ENCODE measurements at regions not wholly inside any gene's neighbourhood (a gene's known extent, or its start where the extent isn't known, plus 50 kb on each side); places are given as distances from the start of the nearest gene placed in this dataset.

DNA sequence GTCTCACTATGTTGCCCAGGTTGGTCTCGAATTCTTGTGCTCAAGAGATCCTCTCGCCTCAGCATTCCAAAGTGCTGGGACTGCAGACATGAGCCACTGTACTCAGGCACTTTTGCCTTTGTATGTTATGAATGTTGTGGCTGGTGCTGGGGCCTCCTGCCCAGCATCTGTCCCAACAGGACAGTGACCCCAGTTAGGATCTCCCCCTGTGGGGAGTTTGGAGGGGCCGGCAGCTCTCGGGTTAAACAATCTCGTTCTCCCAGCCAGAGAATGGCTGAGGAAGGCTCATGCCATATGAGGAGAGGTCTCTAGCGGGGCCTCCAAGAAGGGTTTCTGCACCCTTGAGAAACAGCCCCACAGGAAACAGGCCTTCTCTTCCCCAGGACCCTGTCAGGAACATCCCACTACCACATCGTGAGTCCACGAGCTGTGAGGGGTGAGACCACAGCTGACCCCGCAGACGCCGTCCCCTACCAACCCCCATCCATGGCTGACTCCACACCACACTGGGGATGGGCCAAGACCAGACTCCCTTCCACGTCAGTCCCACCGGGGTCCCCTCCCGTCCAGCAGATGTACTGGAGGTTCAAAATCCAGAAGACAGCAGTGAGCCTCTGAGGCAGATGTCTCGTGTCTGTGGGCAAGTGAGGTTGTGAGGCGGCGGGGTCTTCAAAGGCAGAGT is 54.1 kb downstream of the SHANK2 start:
- TF ChIP-seq, protein P1, sequence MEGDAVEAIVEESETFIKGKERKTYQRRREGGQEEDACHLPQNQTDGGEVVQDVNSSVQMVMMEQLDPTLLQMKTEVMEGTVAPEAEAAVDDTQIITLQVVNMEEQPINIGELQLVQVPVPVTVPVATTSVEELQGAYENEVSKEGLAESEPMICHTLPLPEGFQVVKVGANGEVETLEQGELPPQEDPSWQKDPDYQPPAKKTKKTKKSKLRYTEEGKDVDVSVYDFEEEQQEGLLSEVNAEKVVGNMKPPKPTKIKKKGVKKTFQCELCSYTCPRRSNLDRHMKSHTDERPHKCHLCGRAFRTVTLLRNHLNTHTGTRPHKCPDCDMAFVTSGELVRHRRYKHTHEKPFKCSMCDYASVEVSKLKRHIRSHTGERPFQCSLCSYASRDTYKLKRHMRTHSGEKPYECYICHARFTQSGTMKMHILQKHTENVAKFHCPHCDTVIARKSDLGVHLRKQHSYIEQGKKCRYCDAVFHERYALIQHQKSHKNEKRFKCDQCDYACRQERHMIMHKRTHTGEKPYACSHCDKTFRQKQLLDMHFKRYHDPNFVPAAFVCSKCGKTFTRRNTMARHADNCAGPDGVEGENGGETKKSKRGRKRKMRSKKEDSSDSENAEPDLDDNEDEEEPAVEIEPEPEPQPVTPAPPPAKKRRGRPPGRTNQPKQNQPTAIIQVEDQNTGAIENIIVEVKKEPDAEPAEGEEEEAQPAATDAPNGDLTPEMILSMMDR (IDR thresholded peaks at IDR 0.05; ENCODE audit: insufficient read depth, low read length), result no peak
- H3K4me3 ChIP-seq (ENCODE audit: low read depth, low read length), result no peak overlapping the region
- DNase-seq (ENCODE audit: low read depth), result no peak

DNA sequence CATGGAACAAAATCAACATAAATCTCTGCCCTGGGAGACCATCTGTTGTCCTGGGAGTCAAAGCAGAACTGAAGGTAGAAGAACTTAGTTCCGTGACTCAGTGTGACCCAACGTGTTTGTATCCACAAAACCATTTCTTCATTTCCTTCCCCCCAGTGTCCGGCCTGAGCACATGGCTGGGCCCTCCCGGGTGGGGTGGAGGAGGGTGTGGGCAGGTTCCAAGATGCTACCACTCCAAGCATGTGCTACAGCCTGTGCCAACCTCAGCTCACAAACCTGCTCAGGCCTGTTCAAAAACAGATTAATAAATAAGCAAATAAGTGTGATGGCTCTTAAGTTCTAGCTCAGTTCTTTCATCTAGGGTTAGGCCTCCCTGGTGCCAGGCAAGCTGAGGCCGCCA is 55.3 kb downstream of the SHANK2 start:
- no peak overlapping the region for H3K4me3 ChIP-seq (ENCODE audit: low read depth, low read length)
- TF ChIP-seq, protein P1 (IDR thresholded peaks at IDR 0.05; ENCODE audit: insufficient read depth, low read length), result no peak
- DNase-seq (ENCODE audit: low read depth), result no peak

DNA sequence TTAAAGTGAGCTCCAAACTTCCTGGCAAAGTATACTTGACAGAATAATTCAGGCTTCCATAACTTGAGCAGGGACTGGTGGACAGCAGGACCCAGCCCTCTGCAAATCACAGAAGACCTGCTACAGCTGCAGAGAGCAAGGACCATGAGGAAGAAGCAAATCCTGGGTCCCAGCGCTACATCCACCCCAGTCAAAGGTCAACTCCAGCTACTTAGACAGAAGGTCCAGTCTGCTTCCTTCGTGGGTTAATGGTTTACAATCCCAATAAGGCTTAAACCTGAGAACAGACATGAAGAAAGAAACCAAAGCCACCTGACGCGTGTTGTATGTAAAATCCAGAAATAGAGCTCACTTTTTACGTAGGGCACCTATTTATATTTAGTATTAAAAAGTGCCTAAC is 57.7 kb downstream of the SHANK2 start:
- DNase-seq (ENCODE audit: low read depth), result no peak
- TF ChIP-seq, protein P1 (IDR thresholded peaks at IDR 0.05; ENCODE audit: insufficient read depth, low read length), result no peak
- H3K4me3 ChIP-seq (ENCODE audit: low read depth, low read length), result no peak overlapping the region

DNA sequence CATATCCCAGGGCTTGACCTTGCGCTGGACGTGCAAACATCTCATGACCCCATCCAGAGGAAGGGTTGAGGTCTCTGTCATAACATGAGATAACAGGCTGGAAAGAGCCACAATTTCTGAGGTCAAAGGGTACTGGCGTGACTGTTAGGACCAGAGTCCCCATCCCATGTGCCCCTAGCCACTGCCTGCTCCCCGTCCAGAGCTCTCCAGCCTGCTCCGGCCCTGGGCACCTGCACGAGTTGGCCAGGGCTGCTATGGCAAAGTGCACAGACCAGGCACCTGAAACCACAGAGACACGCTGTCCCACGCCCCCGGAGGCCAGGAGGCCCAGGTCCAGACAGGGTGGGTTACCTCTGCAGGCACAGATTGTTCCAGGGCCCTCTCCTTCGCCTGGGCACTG is 58.9 kb downstream of the SHANK2 start:
- DNase-seq (ENCODE audit: low read depth), result no peak
- TF ChIP-seq, protein P1 (IDR thresholded peaks at IDR 0.05; ENCODE audit: insufficient read depth, low read length), result no peak

DNA sequence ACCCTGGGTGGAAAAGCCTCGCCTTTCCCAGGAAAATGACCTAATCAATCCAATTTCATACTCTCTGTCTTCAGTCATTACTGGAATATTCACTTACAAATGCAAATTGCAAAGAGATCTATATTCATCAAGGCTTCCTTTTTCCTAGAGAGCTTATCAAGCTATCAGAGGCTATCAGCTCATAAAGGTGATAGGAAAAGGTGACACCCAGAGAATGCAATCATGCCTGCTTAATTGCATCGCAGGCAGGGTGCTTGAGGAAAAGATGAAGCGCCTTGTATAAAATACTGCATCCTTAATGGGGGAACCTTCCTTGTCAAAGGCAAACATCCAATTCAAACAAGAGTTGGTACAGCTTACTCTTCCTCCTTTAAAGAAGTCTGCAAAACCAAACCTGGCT is 59.7 kb downstream of the SHANK2 start:
- TF ChIP-seq, protein P1 (IDR thresholded peaks at IDR 0.05; ENCODE audit: insufficient read depth, low read length), result no peak
- no peak overlapping the region for H3K4me3 ChIP-seq (ENCODE audit: low read depth, low read length)
- DNase-seq (ENCODE audit: low read depth), result no peak

More for the DNA sequence above, 58.9 kb downstream of the SHANK2 start:
- H3K4me3 ChIP-seq (ENCODE audit: low read depth, low read length), result no peak overlapping the region

DNA sequence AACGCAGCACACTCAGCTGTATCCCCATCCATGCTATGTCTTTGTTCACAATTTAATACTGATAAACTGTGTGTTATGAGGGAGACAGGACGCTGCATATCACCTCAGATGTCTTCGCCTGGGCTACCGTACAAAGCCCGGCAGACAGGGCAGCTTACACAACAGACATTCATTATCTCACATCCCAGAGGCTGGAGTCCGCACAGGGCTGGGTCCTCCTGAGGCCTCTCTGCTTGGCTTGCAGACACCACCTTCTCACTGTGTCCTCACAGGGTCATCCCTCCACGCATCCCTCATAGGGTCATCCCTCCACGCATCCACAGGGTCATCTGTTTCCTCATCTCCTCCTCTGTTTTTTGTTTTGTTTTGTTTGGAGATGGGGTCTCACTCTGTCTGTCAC is 61.2 kb downstream of the SHANK2 start:
- TF ChIP-seq, protein P1 (IDR thresholded peaks at IDR 0.05; ENCODE audit: insufficient read depth, low read length), result no peak
- no peak for DNase-seq (ENCODE audit: low read depth)
- H3K4me3 ChIP-seq (ENCODE audit: low read depth, low read length), result no peak overlapping the region

DNA sequence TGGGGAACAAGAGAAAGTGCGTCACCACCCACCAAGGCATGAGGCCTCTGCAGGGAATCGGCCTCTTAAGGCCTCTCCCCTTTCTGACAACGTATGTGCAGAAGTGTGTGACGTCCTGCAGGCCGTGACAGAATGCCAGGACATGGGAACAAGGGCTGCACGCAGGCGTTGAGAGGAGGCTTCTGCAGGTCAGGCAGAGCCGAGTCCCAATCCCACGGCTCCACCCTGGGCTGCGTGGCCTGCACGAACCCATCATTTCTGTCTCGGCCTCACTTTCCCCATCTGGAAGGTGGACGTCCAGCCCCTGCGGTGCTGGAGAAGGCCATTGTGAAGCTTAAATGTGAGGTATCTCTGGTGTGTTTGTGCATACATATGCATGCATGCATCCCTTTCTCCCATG is 61.8 kb downstream of the SHANK2 start:
- H3K4me3 ChIP-seq (ENCODE audit: low read depth, low read length), result no peak overlapping the region
- no peak for DNase-seq (ENCODE audit: low read depth)
- TF ChIP-seq, protein P1 (IDR thresholded peaks at IDR 0.05; ENCODE audit: insufficient read depth, low read length), result no peak
